ENCODE measurements at regions not wholly inside any gene's neighbourhood (a gene's known extent, or its start where the extent isn't known, plus 50 kb on each side); places are given as distances from the start of the nearest gene placed in this dataset.

DNA sequence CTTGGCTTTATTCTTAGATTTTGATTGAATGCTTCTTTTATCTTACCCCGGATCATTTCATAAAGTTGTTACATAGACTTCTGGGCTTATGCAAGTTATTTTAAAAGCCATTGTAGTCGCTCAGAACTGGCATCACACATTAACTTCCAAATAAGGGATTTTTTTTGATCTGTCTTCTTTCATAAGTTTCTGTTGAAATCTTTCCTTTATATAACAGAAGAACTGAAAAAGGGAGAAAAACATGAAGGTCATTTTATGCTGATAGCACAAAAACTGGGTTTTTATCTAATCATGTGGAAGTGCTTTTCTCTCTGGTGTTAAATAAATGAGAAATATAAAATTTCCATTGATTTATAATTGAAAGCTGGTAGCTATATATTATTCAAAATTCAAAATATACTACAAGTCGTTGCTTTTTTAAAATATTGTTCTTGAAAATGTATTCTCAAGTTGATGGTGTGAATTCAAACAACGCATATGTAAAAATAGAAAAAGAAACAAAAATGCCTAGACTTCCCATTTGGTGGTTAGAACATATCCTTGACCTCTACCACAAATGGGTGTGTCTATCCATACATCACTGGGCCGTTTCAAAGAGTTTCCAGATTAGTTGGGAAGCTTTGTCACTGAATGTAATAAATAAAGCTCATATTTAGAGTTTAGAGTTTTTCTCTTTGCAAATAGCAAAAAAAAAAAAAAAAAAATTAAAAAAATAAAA lies 258.3 kb upstream of the ZPLD1 start:
- H3K27ac ChIP-seq (ENCODE audit: low read depth in 1 of 2, low read length in 1 of 2): no peak overlapping the region
- H3K9ac ChIP-seq (ENCODE audit: insufficient read depth in 1 of 2, low read length in 2 of 2): no peak overlapping the region
- no peak overlapping the region for H3K4me3 ChIP-seq
- no peak for ATAC-seq (ENCODE audit: insufficient read depth, low FRiP score)
- WGBS, 2 donors: 36 to 65% methylated on average over 5 of the region's 5 CpGs
- no peaks in the 10 kb centered on the region for H3K36me3 ChIP-seq (ENCODE audit: control insufficient read depth in 4 of 4, insufficient read depth in 4 of 4, low read length in 4 of 4)
- peaks cover 0 to 25% (median 4%) of the 10 kb centered on the region in 5 donors for H3K4me1 ChIP-seq (ENCODE audit: control insufficient read depth in 5 of 5, insufficient read depth in 5 of 5, low read length in 5 of 5)
- no peak for DNase-seq
- H3K27me3 ChIP-seq (ENCODE audit: control insufficient read depth in 3 of 3, insufficient read depth in 3 of 3, low read length in 2 of 3): no peaks in the 10 kb centered on the region
- TF ChIP-seq, protein P1, sequence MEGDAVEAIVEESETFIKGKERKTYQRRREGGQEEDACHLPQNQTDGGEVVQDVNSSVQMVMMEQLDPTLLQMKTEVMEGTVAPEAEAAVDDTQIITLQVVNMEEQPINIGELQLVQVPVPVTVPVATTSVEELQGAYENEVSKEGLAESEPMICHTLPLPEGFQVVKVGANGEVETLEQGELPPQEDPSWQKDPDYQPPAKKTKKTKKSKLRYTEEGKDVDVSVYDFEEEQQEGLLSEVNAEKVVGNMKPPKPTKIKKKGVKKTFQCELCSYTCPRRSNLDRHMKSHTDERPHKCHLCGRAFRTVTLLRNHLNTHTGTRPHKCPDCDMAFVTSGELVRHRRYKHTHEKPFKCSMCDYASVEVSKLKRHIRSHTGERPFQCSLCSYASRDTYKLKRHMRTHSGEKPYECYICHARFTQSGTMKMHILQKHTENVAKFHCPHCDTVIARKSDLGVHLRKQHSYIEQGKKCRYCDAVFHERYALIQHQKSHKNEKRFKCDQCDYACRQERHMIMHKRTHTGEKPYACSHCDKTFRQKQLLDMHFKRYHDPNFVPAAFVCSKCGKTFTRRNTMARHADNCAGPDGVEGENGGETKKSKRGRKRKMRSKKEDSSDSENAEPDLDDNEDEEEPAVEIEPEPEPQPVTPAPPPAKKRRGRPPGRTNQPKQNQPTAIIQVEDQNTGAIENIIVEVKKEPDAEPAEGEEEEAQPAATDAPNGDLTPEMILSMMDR (IDR thresholded peaks at IDR 0.05; ENCODE audit: control extremely low read depth, extremely low read depth): no peak
- H3K9me3 ChIP-seq (ENCODE audit: control insufficient read depth in 4 of 4, insufficient read depth in 3 of 4, low read length in 3 of 4): no peaks in the 10 kb centered on the region

DNA sequence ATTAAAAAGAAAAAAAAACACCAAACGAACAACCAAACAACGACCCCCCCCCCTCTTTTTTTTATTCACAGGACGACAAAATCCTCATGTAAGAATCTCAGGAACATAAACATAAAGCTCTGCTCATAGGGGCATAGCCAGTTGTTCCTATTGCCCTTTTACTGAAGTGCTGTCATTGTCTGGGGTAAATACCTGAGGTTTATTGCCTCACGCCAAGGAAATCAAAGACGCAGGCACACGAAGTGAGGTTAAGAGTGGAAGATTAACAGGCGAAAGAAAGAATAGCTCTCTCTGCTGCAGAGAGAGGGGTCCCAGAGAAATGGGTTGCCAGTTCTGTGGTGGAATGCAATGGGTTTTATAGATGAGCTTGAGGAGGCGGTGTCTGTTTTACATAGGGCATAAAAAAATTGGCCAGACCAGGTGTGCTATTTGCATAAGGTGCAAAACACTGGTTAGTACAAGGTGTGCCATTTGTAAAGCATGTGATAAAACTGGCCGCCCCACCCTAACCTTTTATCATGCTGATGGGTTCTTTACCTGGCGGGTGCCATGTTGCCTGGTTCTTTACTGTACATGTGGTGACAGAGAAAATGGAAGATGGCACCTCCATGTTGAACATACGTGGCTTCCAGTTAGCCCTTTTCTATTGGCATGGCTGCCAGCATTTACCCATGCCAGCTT lies 257.6 kb upstream of the ZPLD1 start:
- ATAC-seq (ENCODE audit: insufficient read depth, low FRiP score) (no peak), DNase-seq (no peak)
- TF ChIP-seq, protein P1 (IDR thresholded peaks at IDR 0.05; ENCODE audit: control extremely low read depth, extremely low read depth): no peak
- Histone ChIP-seq H3K4me3 (no peak overlapping the region), H3K27ac (ENCODE audit: low read depth in 1 of 2, low read length in 1 of 2) (no peak overlapping the region), H3K27me3 (ENCODE audit: control insufficient read depth in 3 of 3, insufficient read depth in 3 of 3, low read length in 2 of 3) (no peaks in the 10 kb centered on the region), H3K9me3 (ENCODE audit: control insufficient read depth in 4 of 4, insufficient read depth in 3 of 4, low read length in 3 of 4) (no peaks in the 10 kb centered on the region), H3K36me3 (ENCODE audit: control insufficient read depth in 4 of 4, insufficient read depth in 4 of 4, low read length in 4 of 4) (no peaks in the 10 kb centered on the region), H3K4me1 (ENCODE audit: control insufficient read depth in 5 of 5, insufficient read depth in 5 of 5, low read length in 5 of 5) (peaks cover 1 to 32% (median 8%) of the 10 kb centered on the region in 5 donors), H3K9ac (ENCODE audit: insufficient read depth in 1 of 2, low read length in 2 of 2) (no peak overlapping the region)
- WGBS, 2 donors: 80 to 83% methylated on average over 11 of the region's 11 CpGs

DNA sequence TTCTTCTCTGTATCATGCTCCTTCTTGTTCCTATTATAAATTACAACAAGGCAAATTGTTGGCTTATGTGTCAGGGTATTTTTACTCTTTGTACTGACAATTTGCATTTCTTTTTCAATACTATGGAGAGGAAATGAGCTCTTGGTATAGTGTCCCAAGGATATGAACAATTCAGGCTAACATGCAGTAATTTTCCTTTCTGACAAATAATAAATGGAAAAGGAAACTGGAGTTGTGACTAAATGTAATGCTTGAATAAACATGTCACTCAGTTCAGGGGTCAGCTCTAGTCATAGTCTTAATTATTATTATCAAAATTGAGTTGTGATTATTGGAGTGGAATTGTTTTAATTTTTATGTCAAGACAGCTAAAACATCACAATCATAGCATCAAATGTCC lies 256.0 kb upstream of the ZPLD1 start:
- no peaks in the 10 kb centered on the region for H3K9me3 ChIP-seq (ENCODE audit: control insufficient read depth in 4 of 4, insufficient read depth in 3 of 4, low read length in 3 of 4)
- no peak overlapping the region for H3K27ac ChIP-seq (ENCODE audit: low read depth in 1 of 2, low read length in 1 of 2)
- TF ChIP-seq, protein P1 (IDR thresholded peaks at IDR 0.05; ENCODE audit: control extremely low read depth, extremely low read depth): no peak
- no peak overlapping the region for H3K4me3 ChIP-seq
- ATAC-seq (ENCODE audit: insufficient read depth, low FRiP score) (no peak), DNase-seq (no peak)
- no peak overlapping the region for H3K9ac ChIP-seq (ENCODE audit: insufficient read depth in 1 of 2, low read length in 2 of 2)
- no peaks in the 10 kb centered on the region for H3K36me3 ChIP-seq (ENCODE audit: control insufficient read depth in 4 of 4, insufficient read depth in 4 of 4, low read length in 4 of 4)
- peaks cover 1 to 35% (median 11%) of the 10 kb centered on the region in 5 donors for H3K4me1 ChIP-seq (ENCODE audit: control insufficient read depth in 5 of 5, insufficient read depth in 5 of 5, low read length in 5 of 5)
- H3K27me3 ChIP-seq (ENCODE audit: control insufficient read depth in 3 of 3, insufficient read depth in 3 of 3, low read length in 2 of 3): no peaks in the 10 kb centered on the region

Data from lung (tissue), 11 donors.